HL-60 (cell line): ENCODE measurements at regions not wholly inside any gene's neighbourhood (a gene's known extent, or its start where the extent isn't known, plus 50 kb on each side); places are given as distances from the start of the nearest gene placed in this dataset.

Experiments used
- DNase-seq, 2 experiments: peaks; one replicate each; pipeline ENCODE4 v3.0.0-alpha.2; 2010 to 2020; ENCODE audit warnings: low read depth in 1 of 2, low spot score in 1 of 2
- H3K27ac ChIP-seq: fragments of 250-450 bp; sonication (Bioruptor Pico); replicated peaks from 2 replicates; pipeline ENCODE4 v1.5.1; 2020; ENCODE audit warnings: mild to moderate bottlenecking, moderate library complexity
- H3K27me3 ChIP-seq: fragments of 250-450 bp; sonication (Bioruptor Pico); 2 replicates; pipeline ENCODE4 v1.5.1; 2021; ENCODE audit warnings: mild to moderate bottlenecking, moderate library complexity; ENCODE audit not compliant: insufficient read depth, poor library complexity, severe bottlenecking
- H3K4me3 ChIP-seq: replicated peaks from 2 replicates; pipeline ENCODE4 v1.5.1; 2011; ENCODE audit warnings: mild to moderate bottlenecking, control low read depth, low read length; ENCODE audit not compliant: insufficient read depth
- GABPA ChIP-seq: IDR thresholded peaks from 2 replicates; pipeline ENCODE4 v1.6.1; 2012; ENCODE audit warnings: low read depth
- POLR2AphosphoS5 ChIP-seq: IDR thresholded peaks from 2 replicates; pipeline ENCODE4 v1.6.1; 2012; ENCODE audit warnings: low read depth
- SPI1 ChIP-seq: IDR thresholded peaks from 2 replicates; pipeline ENCODE4 v1.6.1; 2012; ENCODE audit warnings: low read depth, mild to moderate bottlenecking, borderline replicate concordance
- TF ChIP-seq, protein P1 (sequence below): IDR thresholded peaks from one replicate; pipeline ENCODE4 v1.5.1; 2011; ENCODE audit warnings: low read length, control low read depth, inconsistent platforms; ENCODE audit not compliant: insufficient read depth
- TF ChIP-seq, protein P2 (sequence below): IDR thresholded peaks from 2 replicates; pipeline ENCODE4 v1.6.1; 2012; ENCODE audit warnings: low read depth; ENCODE audit not compliant: insufficient replicate concordance

DNA sequence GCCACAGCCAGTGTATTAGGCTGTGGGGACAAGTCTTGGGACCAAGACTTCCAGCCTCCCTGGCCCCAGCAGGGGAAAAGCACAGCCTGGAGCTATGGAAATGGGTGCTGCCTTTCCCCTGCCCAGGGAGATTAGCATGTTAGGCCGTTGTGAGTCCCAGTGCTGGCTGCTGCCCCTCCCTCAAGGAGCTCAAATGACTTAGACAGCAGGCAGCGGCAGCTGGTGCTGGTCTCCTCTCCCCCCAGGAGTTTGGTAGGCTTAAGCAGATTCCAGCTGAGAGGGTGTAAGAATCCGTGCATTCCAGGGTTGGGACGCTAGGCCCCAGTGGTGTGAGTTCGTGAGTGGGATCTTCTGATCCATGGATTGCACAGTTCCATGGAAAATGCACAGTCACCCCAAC lies 301.5 kb upstream of the PHF14 start:
- no peak overlapping the region for H3K4me3 ChIP-seq
- H3K27ac ChIP-seq, result no peak overlapping the region
- TF ChIP-seq, protein P1, sequence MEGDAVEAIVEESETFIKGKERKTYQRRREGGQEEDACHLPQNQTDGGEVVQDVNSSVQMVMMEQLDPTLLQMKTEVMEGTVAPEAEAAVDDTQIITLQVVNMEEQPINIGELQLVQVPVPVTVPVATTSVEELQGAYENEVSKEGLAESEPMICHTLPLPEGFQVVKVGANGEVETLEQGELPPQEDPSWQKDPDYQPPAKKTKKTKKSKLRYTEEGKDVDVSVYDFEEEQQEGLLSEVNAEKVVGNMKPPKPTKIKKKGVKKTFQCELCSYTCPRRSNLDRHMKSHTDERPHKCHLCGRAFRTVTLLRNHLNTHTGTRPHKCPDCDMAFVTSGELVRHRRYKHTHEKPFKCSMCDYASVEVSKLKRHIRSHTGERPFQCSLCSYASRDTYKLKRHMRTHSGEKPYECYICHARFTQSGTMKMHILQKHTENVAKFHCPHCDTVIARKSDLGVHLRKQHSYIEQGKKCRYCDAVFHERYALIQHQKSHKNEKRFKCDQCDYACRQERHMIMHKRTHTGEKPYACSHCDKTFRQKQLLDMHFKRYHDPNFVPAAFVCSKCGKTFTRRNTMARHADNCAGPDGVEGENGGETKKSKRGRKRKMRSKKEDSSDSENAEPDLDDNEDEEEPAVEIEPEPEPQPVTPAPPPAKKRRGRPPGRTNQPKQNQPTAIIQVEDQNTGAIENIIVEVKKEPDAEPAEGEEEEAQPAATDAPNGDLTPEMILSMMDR, result no peak
- no peak for TF ChIP-seq GABPA
- no peaks in the 10 kb centered on the region for H3K27me3 ChIP-seq
- no peak for DNase-seq

DNA sequence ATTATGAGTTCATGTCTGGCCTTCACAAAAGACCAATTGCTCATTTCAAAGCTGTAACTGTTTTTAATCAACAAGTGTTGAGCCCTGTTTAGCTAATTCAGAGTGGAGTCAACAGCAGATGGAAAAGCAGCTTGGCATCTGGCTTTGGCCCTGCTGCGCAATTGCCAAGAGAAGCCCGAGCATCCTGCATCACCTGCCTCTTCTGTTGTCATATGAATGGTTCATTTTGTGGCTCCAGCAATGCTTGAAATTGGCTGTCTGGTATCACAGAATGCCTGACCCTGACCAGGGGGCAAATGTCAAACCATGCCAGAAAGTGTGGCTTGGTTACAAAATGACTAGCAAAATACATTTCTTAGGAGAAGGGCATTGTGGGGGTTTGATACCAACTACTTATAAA lies 296.5 kb upstream of the PHF14 start:
- no peak for TF ChIP-seq GABPA
- TF ChIP-seq POLR2AphosphoS5, result no peak
- TF ChIP-seq, protein P2, sequence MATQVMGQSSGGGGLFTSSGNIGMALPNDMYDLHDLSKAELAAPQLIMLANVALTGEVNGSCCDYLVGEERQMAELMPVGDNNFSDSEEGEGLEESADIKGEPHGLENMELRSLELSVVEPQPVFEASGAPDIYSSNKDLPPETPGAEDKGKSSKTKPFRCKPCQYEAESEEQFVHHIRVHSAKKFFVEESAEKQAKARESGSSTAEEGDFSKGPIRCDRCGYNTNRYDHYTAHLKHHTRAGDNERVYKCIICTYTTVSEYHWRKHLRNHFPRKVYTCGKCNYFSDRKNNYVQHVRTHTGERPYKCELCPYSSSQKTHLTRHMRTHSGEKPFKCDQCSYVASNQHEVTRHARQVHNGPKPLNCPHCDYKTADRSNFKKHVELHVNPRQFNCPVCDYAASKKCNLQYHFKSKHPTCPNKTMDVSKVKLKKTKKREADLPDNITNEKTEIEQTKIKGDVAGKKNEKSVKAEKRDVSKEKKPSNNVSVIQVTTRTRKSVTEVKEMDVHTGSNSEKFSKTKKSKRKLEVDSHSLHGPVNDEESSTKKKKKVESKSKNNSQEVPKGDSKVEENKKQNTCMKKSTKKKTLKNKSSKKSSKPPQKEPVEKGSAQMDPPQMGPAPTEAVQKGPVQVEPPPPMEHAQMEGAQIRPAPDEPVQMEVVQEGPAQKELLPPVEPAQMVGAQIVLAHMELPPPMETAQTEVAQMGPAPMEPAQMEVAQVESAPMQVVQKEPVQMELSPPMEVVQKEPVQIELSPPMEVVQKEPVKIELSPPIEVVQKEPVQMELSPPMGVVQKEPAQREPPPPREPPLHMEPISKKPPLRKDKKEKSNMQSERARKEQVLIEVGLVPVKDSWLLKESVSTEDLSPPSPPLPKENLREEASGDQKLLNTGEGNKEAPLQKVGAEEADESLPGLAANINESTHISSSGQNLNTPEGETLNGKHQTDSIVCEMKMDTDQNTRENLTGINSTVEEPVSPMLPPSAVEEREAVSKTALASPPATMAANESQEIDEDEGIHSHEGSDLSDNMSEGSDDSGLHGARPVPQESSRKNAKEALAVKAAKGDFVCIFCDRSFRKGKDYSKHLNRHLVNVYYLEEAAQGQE, result no peak
- no peak for TF ChIP-seq SPI1
- TF ChIP-seq, protein P1, result no peak
- no peak overlapping the region for H3K4me3 ChIP-seq
- no peaks in the 10 kb centered on the region for H3K27me3 ChIP-seq
- no peak overlapping the region for H3K27ac ChIP-seq
- DNase-seq, result no peak

DNA sequence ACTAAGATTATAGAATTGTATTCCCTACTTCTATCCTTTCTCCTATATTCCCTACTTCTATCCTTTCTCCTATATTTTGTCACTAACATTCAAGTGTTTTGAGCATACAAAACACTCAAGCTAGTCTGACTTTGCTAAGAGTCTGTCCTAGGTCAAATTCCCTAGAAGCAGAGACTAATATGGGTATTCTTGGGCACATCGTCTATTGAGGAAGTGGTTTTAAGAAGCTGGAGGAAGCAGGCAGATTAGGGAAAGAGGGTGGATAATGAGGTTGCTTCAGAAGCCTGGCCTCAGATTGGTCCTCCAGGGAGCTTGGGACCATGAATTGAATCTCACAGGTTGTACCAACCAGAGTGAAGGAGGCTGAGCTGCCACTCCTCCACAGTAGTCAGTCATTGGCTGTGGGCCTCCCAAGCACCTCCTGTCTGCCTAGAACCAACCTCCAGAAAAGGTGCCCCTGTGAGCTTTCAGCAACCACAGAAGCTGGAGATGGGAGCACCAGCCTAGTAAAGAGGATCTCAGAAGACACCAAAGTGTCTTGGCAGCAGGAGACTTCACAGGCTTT lies 295.9 kb upstream of the PHF14 start:
- TF ChIP-seq, protein P2, result no peak
- peak; percentile 70; the same call in 1 of the 2 replicates for TF ChIP-seq SPI1
- Histone ChIP-seq H3K27me3 (no peaks in the 10 kb centered on the region), H3K27ac (no peak overlapping the region), H3K4me3 (no peak overlapping the region)
- DNase-seq, result peak in 1 of 2 experiments; percentile 1

DNA sequence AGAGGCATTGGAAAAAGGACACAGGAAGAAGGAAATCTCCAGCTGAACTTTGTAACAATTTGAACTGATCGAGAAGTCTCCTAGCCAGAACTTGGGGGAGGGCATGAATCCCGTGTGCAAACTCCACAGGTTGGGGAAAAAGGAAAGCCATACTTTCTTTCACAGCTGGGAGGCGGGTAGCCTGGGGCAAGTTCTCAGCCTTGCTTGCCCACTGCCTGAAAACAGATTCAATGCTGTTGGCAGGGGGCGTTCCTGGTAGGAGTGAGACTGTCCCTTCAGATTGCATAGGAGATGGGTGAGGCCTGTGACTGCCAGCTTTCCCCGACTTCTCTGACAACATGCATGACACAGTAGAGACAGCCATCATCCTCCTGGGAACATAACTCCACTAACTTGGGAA lies 289.1 kb upstream of the PHF14 start:
- H3K27ac ChIP-seq, result no peak overlapping the region
- no peaks in the 10 kb centered on the region for H3K27me3 ChIP-seq
- no peak overlapping the region for H3K4me3 ChIP-seq
- TF ChIP-seq GABPA (no peak), POLR2AphosphoS5 (no peak)
- DNase-seq, result no peak

DNA sequence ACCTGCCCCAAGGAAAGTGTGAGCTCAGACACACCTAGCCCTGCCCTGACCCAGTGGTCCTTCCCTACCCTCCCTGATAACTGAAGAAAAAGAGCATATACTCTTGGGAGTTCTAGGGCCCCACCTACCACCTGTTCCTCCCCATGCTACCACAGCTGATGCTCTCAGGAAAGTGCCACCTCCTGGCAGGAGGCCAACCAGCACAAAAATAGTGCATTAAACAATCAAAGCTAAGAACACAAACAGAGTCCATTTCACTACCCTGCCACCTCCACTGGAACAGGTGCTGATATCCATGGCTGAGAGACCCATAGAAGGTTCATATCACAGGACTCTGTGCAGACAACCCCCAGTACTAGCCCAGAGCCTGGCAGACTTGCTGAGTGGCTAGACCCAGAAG lies 288.6 kb upstream of the PHF14 start:
- Histone ChIP-seq H3K27me3 (no peaks in the 10 kb centered on the region), H3K27ac (no peak overlapping the region), H3K4me3 (no peak overlapping the region)
- TF ChIP-seq, protein P2, result no peak
- no peak for TF ChIP-seq POLR2AphosphoS5
- no peak for TF ChIP-seq GABPA
- no peak for TF ChIP-seq SPI1
- TF ChIP-seq, protein P1, result no peak
- DNase-seq, result no peak
